Liver (tissue), 7 donors: ENCODE measurements at regions not wholly inside any gene's neighbourhood (a gene's known extent, or its start where the extent isn't known, plus 50 kb on each side); places are given as distances from the start of the nearest gene placed in this dataset.

Experiments used
- DNase-seq: peaks from one replicate; pipeline ENCODE4 v3.0.0-alpha.2; 2017; ENCODE audit warnings: low spot score
- H3K27ac ChIP-seq, 2 donors: one replicate each; pipeline ENCODE4 v1.7.0; 2013; ENCODE audit warnings: inconsistent platforms in 2 of 2, low read length in 2 of 2, control low read depth in 1 of 2, low read depth in 1 of 2, mild to moderate bottlenecking in 1 of 2
- H3K27me3 ChIP-seq, 4 donors: one replicate each; pipeline versions ENCODE4 v1.6.1 to v1.7.0; 2013; ENCODE audit warnings: low read length in 3 of 4, inconsistent platforms in 1 of 4, mild to moderate bottlenecking in 1 of 4, moderate library complexity in 1 of 4; ENCODE audit not compliant: control insufficient read depth in 4 of 4, insufficient read depth in 4 of 4
- H3K36me3 ChIP-seq, 4 donors: one replicate each; pipeline versions ENCODE4 v1.6.1 to v1.7.0; 2013; ENCODE audit warnings: low read length in 3 of 4, mild to moderate bottlenecking in 3 of 4, low read depth in 1 of 4, moderate library complexity in 1 of 4; ENCODE audit not compliant: control insufficient read depth in 4 of 4, insufficient read depth in 3 of 4
- H3K4me1 ChIP-seq, 4 donors: one replicate each; pipeline versions ENCODE4 v1.6.1 to v1.7.0; 2013; ENCODE audit warnings: low read length in 3 of 4, mild to moderate bottlenecking in 3 of 4, moderate library complexity in 1 of 4; ENCODE audit not compliant: control insufficient read depth in 4 of 4, insufficient read depth in 4 of 4
- H3K4me3 ChIP-seq, 3 donors: one replicate each; pipeline versions ENCODE4 v1.6.1 to v1.7.0; 2013; ENCODE audit warnings: low read length in 3 of 3, control low read depth in 1 of 3, low read depth in 1 of 3, mild to moderate bottlenecking in 1 of 3
- H3K9ac ChIP-seq, 2 donors: one replicate each; pipeline ENCODE4 v1.7.0; 2013; ENCODE audit warnings: low read length in 2 of 2, mild to moderate bottlenecking in 2 of 2, moderate library complexity in 2 of 2, control low read depth in 1 of 2, low read depth in 1 of 2
- H3K9me3 ChIP-seq, 4 donors: one replicate each; pipeline versions ENCODE4 v1.6.1 to v1.7.0; 2013; ENCODE audit warnings: low read length in 3 of 4; ENCODE audit not compliant: control insufficient read depth in 4 of 4
- EGR1 ChIP-seq, 2 donors: IDR thresholded peaks; 2 replicates each; pipeline ENCODE4 v1.6.1; 2016 to 2018; ENCODE audit warnings: antibody characterized with exemption in 2 of 2, low read depth in 2 of 2
- FOXA1 ChIP-seq: IDR thresholded peaks from 2 replicates; pipeline ENCODE4 v1.6.1; 2016; ENCODE audit warnings: antibody characterized with exemption
- FOXA2 ChIP-seq: IDR thresholded peaks from 2 replicates; pipeline ENCODE4 v1.6.1; 2016; ENCODE audit warnings: antibody characterized with exemption
- GABPA ChIP-seq, 2 donors: IDR thresholded peaks in 1 of 2; conservative IDR thresholded peaks in 1 of 2; 2 replicates each; pipeline ENCODE4 v1.6.1; 2016; ENCODE audit warnings: antibody characterized with exemption in 2 of 2, mild to moderate bottlenecking in 1 of 2, moderate library complexity in 1 of 2
- HNF4A ChIP-seq, 2 donors: conservative IDR thresholded peaks; 2 replicates each; pipeline ENCODE4 v1.6.1; 2016; ENCODE audit warnings: antibody characterized with exemption in 2 of 2, mild to moderate bottlenecking in 2 of 2
- JUND ChIP-seq, 2 donors: IDR thresholded peaks; 2 replicates each; pipeline ENCODE4 v1.6.1; 2016; ENCODE audit warnings: antibody characterized with exemption in 2 of 2
- NR2F2 ChIP-seq: IDR thresholded peaks from 2 replicates; pipeline ENCODE4 v1.6.1; 2016; ENCODE audit warnings: antibody characterized with exemption
- RXRA ChIP-seq, 2 donors: IDR thresholded peaks; 2 replicates each; pipeline ENCODE4 v1.6.1; 2017 to 2018; ENCODE audit warnings: antibody characterized with exemption in 2 of 2, mild to moderate bottlenecking in 1 of 2
- SP1 ChIP-seq: IDR thresholded peaks from 2 replicates; pipeline ENCODE4 v1.6.1; 2018; ENCODE audit warnings: antibody characterized with exemption, mild to moderate bottlenecking
- TAF1 ChIP-seq: conservative IDR thresholded peaks from 2 replicates; pipeline ENCODE4 v1.6.1; 2016; ENCODE audit warnings: antibody characterized with exemption, mild to moderate bottlenecking
- YY1 ChIP-seq: IDR thresholded peaks from 2 replicates; pipeline ENCODE4 v1.6.1; 2016; ENCODE audit warnings: antibody characterized with exemption, mild to moderate bottlenecking
- ZBTB33 ChIP-seq: IDR thresholded peaks from 2 replicates; pipeline ENCODE4 v1.6.1; 2016; ENCODE audit warnings: antibody characterized with exemption
- WGBS: extraction: QIAGEN DNeasy Blood & Tissue Kit; methylation state at CpG from one replicate; pipeline ENCODE4 v1.1.7; 2013; 5-methylcytosine and 5-hydroxymethylcytosine counted together
- TF ChIP-seq, protein P1 (sequence below): IDR thresholded peaks from 2 replicates; pipeline ENCODE4 v1.6.1; 2016; ENCODE audit warnings: antibody characterized with exemption
- TF ChIP-seq, protein P2 (sequence below): IDR thresholded peaks from 2 replicates; pipeline ENCODE4 v1.6.1; 2016; ENCODE audit warnings: antibody characterized with exemption, mild to moderate bottlenecking
- donor health status: healthy.
- donor health status: healthy.
- donor health status: healthy.
- donor health status: healthy.

- DNase-seq: no peak
- H3K4me3 ChIP-seq: no peak overlapping the region
- no peaks in the 10 kb centered on the region for H3K4me1 ChIP-seq
- H3K27ac ChIP-seq: no peak overlapping the region
- 85% methylated on average over 6 of the region's 6 CpGs for WGBS
- no peaks in the 10 kb centered on the region for H3K9me3 ChIP-seq
- no peaks in the 10 kb centered on the region for H3K36me3 ChIP-seq
- TF ChIP-seq, protein P1, sequence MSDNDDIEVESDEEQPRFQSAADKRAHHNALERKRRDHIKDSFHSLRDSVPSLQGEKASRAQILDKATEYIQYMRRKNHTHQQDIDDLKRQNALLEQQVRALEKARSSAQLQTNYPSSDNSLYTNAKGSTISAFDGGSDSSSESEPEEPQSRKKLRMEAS: no peak
- no peak for TF ChIP-seq JUND (IDR thresholded peaks at IDR 0.05)
- TF ChIP-seq SP1: no peak
- no peak for TF ChIP-seq TAF1
- no peak for TF ChIP-seq FOXA1
- no peak for TF ChIP-seq YY1
- TF ChIP-seq, protein P2, sequence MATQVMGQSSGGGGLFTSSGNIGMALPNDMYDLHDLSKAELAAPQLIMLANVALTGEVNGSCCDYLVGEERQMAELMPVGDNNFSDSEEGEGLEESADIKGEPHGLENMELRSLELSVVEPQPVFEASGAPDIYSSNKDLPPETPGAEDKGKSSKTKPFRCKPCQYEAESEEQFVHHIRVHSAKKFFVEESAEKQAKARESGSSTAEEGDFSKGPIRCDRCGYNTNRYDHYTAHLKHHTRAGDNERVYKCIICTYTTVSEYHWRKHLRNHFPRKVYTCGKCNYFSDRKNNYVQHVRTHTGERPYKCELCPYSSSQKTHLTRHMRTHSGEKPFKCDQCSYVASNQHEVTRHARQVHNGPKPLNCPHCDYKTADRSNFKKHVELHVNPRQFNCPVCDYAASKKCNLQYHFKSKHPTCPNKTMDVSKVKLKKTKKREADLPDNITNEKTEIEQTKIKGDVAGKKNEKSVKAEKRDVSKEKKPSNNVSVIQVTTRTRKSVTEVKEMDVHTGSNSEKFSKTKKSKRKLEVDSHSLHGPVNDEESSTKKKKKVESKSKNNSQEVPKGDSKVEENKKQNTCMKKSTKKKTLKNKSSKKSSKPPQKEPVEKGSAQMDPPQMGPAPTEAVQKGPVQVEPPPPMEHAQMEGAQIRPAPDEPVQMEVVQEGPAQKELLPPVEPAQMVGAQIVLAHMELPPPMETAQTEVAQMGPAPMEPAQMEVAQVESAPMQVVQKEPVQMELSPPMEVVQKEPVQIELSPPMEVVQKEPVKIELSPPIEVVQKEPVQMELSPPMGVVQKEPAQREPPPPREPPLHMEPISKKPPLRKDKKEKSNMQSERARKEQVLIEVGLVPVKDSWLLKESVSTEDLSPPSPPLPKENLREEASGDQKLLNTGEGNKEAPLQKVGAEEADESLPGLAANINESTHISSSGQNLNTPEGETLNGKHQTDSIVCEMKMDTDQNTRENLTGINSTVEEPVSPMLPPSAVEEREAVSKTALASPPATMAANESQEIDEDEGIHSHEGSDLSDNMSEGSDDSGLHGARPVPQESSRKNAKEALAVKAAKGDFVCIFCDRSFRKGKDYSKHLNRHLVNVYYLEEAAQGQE: no peak
- TF ChIP-seq GABPA (IDR thresholded peaks at IDR 0.05 in 1 of 2, conservative IDR thresholded peaks at IDR 0.05 in 1 of 2): no peak
- no peak for TF ChIP-seq NR2F2
- no peak for TF ChIP-seq EGR1 (IDR thresholded peaks at IDR 0.05; ENCODE audit: low read depth in 2 of 2)
- no peak for TF ChIP-seq RXRA (IDR thresholded peaks at IDR 0.05)
- TF ChIP-seq FOXA2: no peak
- no peak for TF ChIP-seq HNF4A (conservative IDR thresholded peaks at IDR 0.05)
- TF ChIP-seq ZBTB33: no peak
- peaks cover 0 to 2% (median 0%) of the 10 kb centered on the region in 4 donors for H3K27me3 ChIP-seq
- H3K9ac ChIP-seq: no peak overlapping the region
Measured at GRCh38 chr5:4636378-4636777, 503.8 kb upstream of the ADAMTS16 start.

GRCh38 chr5:4639946-4640345 lies 500.2 kb upstream of the ADAMTS16 start:
- peaks cover 0 to 2% (median 0%) of the 10 kb centered on the region in 4 donors for H3K27me3 ChIP-seq
- 74% methylated on average over 11 of the region's 11 CpGs for WGBS
- TF ChIP-seq NR2F2: no peak
- TF ChIP-seq, protein P2: no peak
- H3K9me3 ChIP-seq: no peaks in the 10 kb centered on the region
- H3K9ac ChIP-seq: no peak overlapping the region
- H3K27ac ChIP-seq: no peak overlapping the region
- no peak for DNase-seq
- H3K36me3 ChIP-seq: no peaks in the 10 kb centered on the region
- H3K4me1 ChIP-seq: no peaks in the 10 kb centered on the region
- H3K4me3 ChIP-seq: no peak overlapping the region
